SK-N-SH (cell line): ENCODE measurements at regions not wholly inside any gene's neighbourhood (a gene's known extent, or its start where the extent isn't known, plus 50 kb on each side); places are given as distances from the start of the nearest gene placed in this dataset.

ENCODE experiments used
- CTCF ChIA-PET: fragments of 300-600, 350-600 bp; formaldehyde crosslinking; extraction: SDS; loops from one replicate; lab custom pipeline; 2021; lab: Yijun Ruan, JAX
- POLR2A ChIA-PET: fragments of 350-600 bp; sonication (Branson Sonifier 250); formaldehyde crosslinking; extraction: SDS; loops from one replicate; lab custom pipeline; 2020; ENCODE audit warnings: antibody characterized with exemption, inconsistent platforms; lab: Yijun Ruan, JAX
- DNase-seq: peaks from one replicate; pipeline ENCODE4 v3.0.0; 2012
- H2AFZ ChIP-seq: fragments of 200-600 bp; sonication (generic); 2 replicates; pipeline ENCODE4 v1.8.1; 2016; ENCODE audit warnings: antibody characterized with exemption, mild to moderate bottlenecking, low read depth
- H3F3A ChIP-seq: fragments of 200-600 bp; sonication (generic); replicated peaks from 2 replicates; pipeline ENCODE3; 2016; ENCODE audit warnings: antibody characterized with exemption, mild to moderate bottlenecking; ENCODE audit not compliant: insufficient read depth
- H3K27ac ChIP-seq, 2 experiments: fragments of 200-500 bp in 1 of 2; fragments of 200-600 bp in 1 of 2; sonication (Bioruptor generic) in 1 of 2; sonication (generic), shearing (Covaris generic) in 1 of 2; 2 replicates each; pipeline versions ENCODE4 v1.5.1 to v1.6.1; 2014 to 2016; ENCODE audit warnings: low read depth in 2 of 2, inconsistent platforms in 1 of 2, low read length in 1 of 2, mild to moderate bottlenecking in 1 of 2, mixed read lengths in 1 of 2
- H3K27me3 ChIP-seq: fragments of 200-600 bp; sonication (generic), shearing (Covaris generic); 2 replicates; pipeline ENCODE4 v1.6.1; 2016; ENCODE audit warnings: mixed run types; ENCODE audit not compliant: insufficient read depth
- H3K36me3 ChIP-seq, 2 experiments: fragments of 200-500 bp in 1 of 2; fragments of 200-600 bp in 1 of 2; sonication (Bioruptor generic) in 1 of 2; sonication (generic) in 1 of 2; replicated peaks in 1 of 2; 2 replicates each; pipeline versions ENCODE3 to v1.5.1; 2014 to 2016; ENCODE audit warnings: low read length in 1 of 2, mild to moderate bottlenecking in 1 of 2; ENCODE audit not compliant: insufficient read depth in 2 of 2, control insufficient read depth in 1 of 2
- H3K4me1 ChIP-seq, 2 experiments: fragments of 200-500 bp in 1 of 2; fragments of 200-600 bp in 1 of 2; sonication (Bioruptor generic) in 1 of 2; sonication (generic), shearing (Covaris generic) in 1 of 2; 2 replicates each; pipeline versions ENCODE4 v1.5.1 to v1.6.1; 2014 to 2016; ENCODE audit warnings: low read depth in 1 of 2, low read length in 1 of 2, mixed run types in 1 of 2; ENCODE audit not compliant: insufficient read depth in 2 of 2, control insufficient read depth in 1 of 2
- H3K4me2 ChIP-seq: fragments of 200-600 bp; sonication (generic), shearing (Covaris generic); 2 replicates; pipeline ENCODE4 v1.6.1; 2017; ENCODE audit warnings: mixed run types
- H3K4me3 ChIP-seq, 2 experiments: fragments of 200-500 bp in 1 of 2; fragments of 200-600 bp in 1 of 2; sonication (Bioruptor generic) in 1 of 2; sonication (generic), shearing (Covaris generic) in 1 of 2; 2 replicates each; pipeline versions ENCODE4 v1.5.1 to v1.8.1; 2014 to 2016; ENCODE audit warnings: low read depth in 2 of 2, inconsistent platforms in 1 of 2, low read length in 1 of 2, mild to moderate bottlenecking in 1 of 2, mixed read lengths in 1 of 2, moderate library complexity in 1 of 2
- H3K79me2 ChIP-seq: fragments of 200-600 bp; sonication (generic); 2 replicates; pipeline ENCODE4 v1.8.1; 2017; ENCODE audit warnings: mild to moderate bottlenecking; ENCODE audit not compliant: insufficient read depth
- H3K9ac ChIP-seq: fragments of 200-600 bp; sonication (generic); 2 replicates; pipeline ENCODE4 v1.6.1; 2017; ENCODE audit warnings: mixed run types
- H3K9me2 ChIP-seq: fragments of 200-600 bp; sonication (generic); 2 replicates; pipeline ENCODE4 v1.6.1; 2017; ENCODE audit warnings: mixed run types
- H3K9me3 ChIP-seq: fragments of 200-600 bp; sonication (generic); 2 replicates; pipeline ENCODE4 v1.6.1; 2017; ENCODE audit warnings: mixed run types, mild to moderate bottlenecking, moderate library complexity
- H4K20me1 ChIP-seq: fragments of 200-600 bp; sonication (generic); 2 replicates; pipeline ENCODE4 v1.6.1; 2017; ENCODE audit warnings: mild to moderate bottlenecking, mixed run types; ENCODE audit not compliant: insufficient read depth
- CHD2 ChIP-seq: fragments of 150-350 bp; IDR thresholded peaks from 2 replicates; pipeline ENCODE4 v1.6.1; 2018; ENCODE audit warnings: low read length; ENCODE audit not compliant: partially characterized antibody
- FOXJ3 ChIP-seq: sonication (generic); formaldehyde crosslinking; IDR thresholded peaks from 2 replicates; pipeline ENCODE4 v1.5.1; 2020; ENCODE audit warnings: mild to moderate bottlenecking, missing genetic modification reagents
- GABPA ChIP-seq: IDR thresholded peaks from 2 replicates; pipeline ENCODE4 v1.4.0; 2012; ENCODE audit warnings: low read depth, mild to moderate bottlenecking
- GATA2 ChIP-seq: sonication (generic); formaldehyde crosslinking; IDR thresholded peaks from 2 replicates; pipeline ENCODE4 v1.5.0; 2020; ENCODE audit warnings: mild to moderate bottlenecking, missing genetic modification reagents
- IRF3 ChIP-seq: fragments of 150-350 bp; IDR thresholded peaks from 2 replicates; pipeline ENCODE4 v1.6.1; 2016; ENCODE audit warnings: mild to moderate bottlenecking, low read depth, low read length
- JUND ChIP-seq: IDR thresholded peaks from 2 replicates; pipeline ENCODE4 v1.4.0; 2012
- NFIC ChIP-seq: IDR thresholded peaks from 2 replicates; pipeline ENCODE4 v1.4.0; 2012; ENCODE audit warnings: borderline replicate concordance
- NRF1 ChIP-seq: IDR thresholded peaks from 2 replicates; pipeline ENCODE4 v1.6.1; 2012; ENCODE audit warnings: low read depth, mild to moderate bottlenecking, low read length
- REST ChIP-seq: IDR thresholded peaks from 2 replicates; pipeline ENCODE4 v1.6.1; 2012; ENCODE audit warnings: mild to moderate bottlenecking, low read depth, low read length, moderate library complexity
- RFX5 ChIP-seq: IDR thresholded peaks from 2 replicates; pipeline ENCODE4 v1.6.1; 2012; ENCODE audit warnings: mild to moderate bottlenecking, improper control_type of control experiment, low read length
- SMC3 ChIP-seq: IDR thresholded peaks from 2 replicates; pipeline ENCODE4 v1.6.1; 2012; ENCODE audit warnings: low read depth, low read length, improper control_type of control experiment
- TAF1 ChIP-seq: IDR thresholded peaks from 2 replicates; pipeline ENCODE4 v1.6.1; 2012; ENCODE audit warnings: low read depth, mild to moderate bottlenecking, low read length, moderate library complexity, borderline replicate concordance
- USF1 ChIP-seq: IDR thresholded peaks from 2 replicates; pipeline ENCODE4 v1.4.0; 2012; ENCODE audit warnings: low read depth, borderline replicate concordance
- USF2 ChIP-seq: fragments of 150-350 bp; IDR thresholded peaks from 2 replicates; pipeline ENCODE4 v1.6.1; 2017; ENCODE audit warnings: antibody characterized with exemption, low read length, low read depth, borderline replicate concordance
- WGBS: methylation state at CpG from one replicate; pipeline ENCODE4 v1.1.6; 2017; ENCODE audit warnings: low lambda C conversion rate; 5-methylcytosine and 5-hydroxymethylcytosine counted together

GRCh38 chr15:70361891-70362290 is 264.2 kb upstream of the TLE3 start:
- Histone ChIP-seq H3K9me3 (no peaks in the 10 kb centered on the region; the same call in 1 of the 2 replicates), H3K27ac (no peak overlapping the region), H3K4me1 (peaks cover 0 to 24% of the 10 kb centered on the region in 2 experiments; a peak in 2 of 4 replicates), H3K79me2 (no peaks in the 10 kb centered on the region), H3F3A (no peaks in the 10 kb centered on the region), H3K9me2 (no peaks in the 10 kb centered on the region), H3K9ac (no peak overlapping the region), H3K4me3 (no peak overlapping the region), H3K36me3 (no peaks in the 10 kb centered on the region), H3K4me2 (no peak overlapping the region), H4K20me1 (no peaks in the 10 kb centered on the region), H3K27me3 (no peaks in the 10 kb centered on the region), H2AFZ (no peak overlapping the region)
- no peak for DNase-seq
- no peak for TF ChIP-seq GATA2 (CRISPR knock-in tag)
- TF ChIP-seq GABPA, result no peak
- WGBS, result 90% methylated on average over 9 of the region's 11 CpGs
- POLR2A ChIA-PET, result no interaction called here
- CTCF ChIA-PET, result interaction anchor here (1.3 kb wide), 1 partner anchor 98 kb away, joined by 3 read pairs; no protein-coding TSS in a partner anchor

GRCh38 chr15:70361106-70361505 is 263.4 kb upstream of the TLE3 start:
- Histone ChIP-seq H3K9me3 (no peaks in the 10 kb centered on the region), H3K79me2 (no peaks in the 10 kb centered on the region), H3K9ac (no peak overlapping the region), H3F3A (no peaks in the 10 kb centered on the region), H3K9me2 (no peaks in the 10 kb centered on the region), H2AFZ (no peak overlapping the region), H3K4me1 (peaks cover 0 to 28% of the 10 kb centered on the region in 2 experiments; a peak in 2 of 4 replicates), H4K20me1 (no peaks in the 10 kb centered on the region), H3K36me3 (no peaks in the 10 kb centered on the region), H3K4me3 (no peak overlapping the region), H3K27ac (no peak overlapping the region), H3K27me3 (no peaks in the 10 kb centered on the region), H3K4me2 (no peak overlapping the region)
- POLR2A ChIA-PET, result no interaction called here
- 90% methylated on average over 2 of the region's 2 CpGs for WGBS
- TF ChIP-seq FOXJ3 (CRISPR knock-in tag) (no peak), IRF3 (no peak), SMC3 (no peak), TAF1 (no peak), NRF1 (no peak), CHD2 (no peak)
- DNase-seq, result no peak
- CTCF ChIA-PET, result no interaction called here

- CTCF ChIA-PET, result interaction anchor here (1.1 to 1.3 kb wide), 3 partner anchors 20 to 128 kb away, joined by 3 read pairs; no protein-coding TSS in a partner anchor
- WGBS, result 89% methylated on average over 14 of the region's 14 CpGs
- POLR2A ChIA-PET, result no interaction called here
- TF ChIP-seq USF2 (no peak), NRF1 (no peak), USF1 (no peak), NFIC (no peak), JUND (no peak), GATA2 (CRISPR knock-in tag) (no peak), RFX5 (no peak), REST (no peak)
Measured at GRCh38 chr15:70358871-70359647, 261.3 kb upstream of the TLE3 start.

More at GRCh38 chr15:70358871-70359647, 261.3 kb upstream of the TLE3 start:
- no peaks in the 10 kb centered on the region for H4K20me1 ChIP-seq
- no peaks in the 10 kb centered on the region for H3K9me2 ChIP-seq
- H3K9me3 ChIP-seq, result no peaks in the 10 kb centered on the region
- H3K9ac ChIP-seq, result no peak overlapping the region
- peaks cover 0 to 33% of the 10 kb centered on the region in 2 experiments; a peak in 2 of 4 replicates for H3K4me1 ChIP-seq
- no peak overlapping the region for H3K4me3 ChIP-seq
- no peaks in the 10 kb centered on the region for H3F3A ChIP-seq
- H2AFZ ChIP-seq, result no peak overlapping the region
- no peaks in the 10 kb centered on the region for H3K27me3 ChIP-seq
- H3K36me3 ChIP-seq, result no peaks in the 10 kb centered on the region
- no peaks in the 10 kb centered on the region for H3K79me2 ChIP-seq
- DNase-seq, result no peak
- H3K4me2 ChIP-seq, result no peak overlapping the region
- no peak overlapping the region for H3K27ac ChIP-seq
